ENCODE measurements at regions not wholly inside any gene's neighbourhood (a gene's known extent, or its start where the extent isn't known, plus 50 kb on each side); places are given as distances from the start of the nearest gene placed in this dataset.

- H3K4me3 ChIP-seq (ENCODE audit: low read depth, low read length), result no peak overlapping the region
- TF ChIP-seq CTCF (IDR thresholded peaks at IDR 0.05; ENCODE audit: low read depth, low read length), result no peak
These were observed 496.0 kb upstream of the SPTLC3 start for GRCh38 chr20:12512755-12513154.

GRCh38 chr20:12528104-12528503 is 480.7 kb upstream of the SPTLC3 start:
- H3K4me3 ChIP-seq (ENCODE audit: low read depth, low read length), result no peak overlapping the region
- TF ChIP-seq CTCF (IDR thresholded peaks at IDR 0.05; ENCODE audit: low read depth, low read length), result no peak

GRCh38 chr20:12528591-12529041 is 480.2 kb upstream of the SPTLC3 start:
- TF ChIP-seq CTCF (IDR thresholded peaks at IDR 0.05; ENCODE audit: low read depth, low read length), result no peak
- no peak overlapping the region for H3K4me3 ChIP-seq (ENCODE audit: low read depth, low read length)

- no peak overlapping the region for H3K4me3 ChIP-seq (ENCODE audit: low read depth, low read length)
- no peak for TF ChIP-seq CTCF (IDR thresholded peaks at IDR 0.05; ENCODE audit: low read depth, low read length)
These were observed 477.1 kb upstream of the SPTLC3 start for GRCh38 chr20:12531626-12532025.

- no peak for TF ChIP-seq CTCF (IDR thresholded peaks at IDR 0.05; ENCODE audit: low read depth, low read length)
- no peak overlapping the region for H3K4me3 ChIP-seq (ENCODE audit: low read depth, low read length)
These were observed 473.5 kb upstream of the SPTLC3 start for GRCh38 chr20:12535316-12535715.

- no peak for TF ChIP-seq CTCF (IDR thresholded peaks at IDR 0.05; ENCODE audit: low read depth, low read length)
- H3K4me3 ChIP-seq (ENCODE audit: low read depth, low read length), result no peak overlapping the region
These were observed 473.0 kb upstream of the SPTLC3 start for GRCh38 chr20:12535770-12536169.

DNA sequence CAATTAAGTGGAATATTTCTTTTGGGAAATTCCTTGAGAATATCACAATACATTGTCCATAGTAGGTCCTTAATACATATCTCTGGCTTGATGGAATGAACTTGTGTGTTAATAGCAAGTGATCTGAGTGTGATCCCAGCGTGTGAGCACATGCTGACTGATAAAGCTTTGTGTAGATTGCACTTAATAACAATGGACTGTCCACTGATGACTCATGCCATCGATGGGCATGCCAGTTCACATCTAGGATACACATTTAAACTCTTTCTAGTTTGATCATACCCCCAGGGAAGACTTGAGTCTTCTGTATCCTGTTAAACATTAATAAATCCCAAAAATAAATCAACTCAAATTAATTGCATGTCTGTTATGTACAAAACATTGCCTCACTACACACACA is 454.3 kb upstream of the SPTLC3 start:
- TF ChIP-seq CTCF (IDR thresholded peaks at IDR 0.05; ENCODE audit: low read depth, low read length), result no peak
- H3K4me3 ChIP-seq (ENCODE audit: low read depth, low read length), result no peak overlapping the region
